Activated CD4-positive, alpha-beta memory T cell treated with anti-CD3 and anti-CD28 coated beads for 36 hours (primary cell): ENCODE measurements at regions not wholly inside any gene's neighbourhood (a gene's known extent, or its start where the extent isn't known, plus 50 kb on each side); places are given as distances from the start of the nearest gene placed in this dataset.
"Not testable (repeated sequence)": the region's sequence is repeated elsewhere in the genome, so short reads cannot be mapped to it uniquely, and the experiment has no call there.

Experiments
- CTCF ChIA-PET: fragments of 350-600 bp; sonication (Branson Sonifier 250); formaldehyde crosslinking; loops from one replicate; lab custom pipeline; 2021; ENCODE audit warnings: antibody characterized with exemption, inconsistent platforms; lab: Charles Lee
- POLR2A ChIA-PET: fragments of 350-600 bp; sonication (Branson Sonifier 250); formaldehyde crosslinking; loops from one replicate; lab custom pipeline; 2021; ENCODE audit warnings: antibody characterized with exemption; lab: Charles Lee
- DNase-seq: peaks from one replicate; pipeline ENCODE4 v3.0.0-alpha.2; 2020
- H3K27ac Mint-ChIP-seq: one replicate; pipeline ENCODE4 v1.8.0; 2021; ENCODE audit warnings: mixed read lengths
- H3K27me3 Mint-ChIP-seq: one replicate; pipeline ENCODE4 v1.8.0; 2021; ENCODE audit warnings: mixed read lengths
- H3K36me3 Mint-ChIP-seq: one replicate; pipeline ENCODE4 v1.8.0; 2021; ENCODE audit warnings: mixed read lengths
- H3K4me1 Mint-ChIP-seq: one replicate; pipeline ENCODE4 v1.8.0; 2021; ENCODE audit warnings: low read depth, mixed read lengths
- H3K4me3 Mint-ChIP-seq: one replicate; pipeline ENCODE4 v1.8.0; 2021; ENCODE audit warnings: mild to moderate bottlenecking, mixed read lengths
- H3K9me3 Mint-ChIP-seq: one replicate; pipeline ENCODE4 v1.8.0; 2021; ENCODE audit warnings: mixed read lengths
- intact Hi-C: fragments of 100-400 bp; cut with micrococcal nuclease; formaldehyde crosslinking; loops from one replicate; pipeline ENCODE4 v1.15.1; 2023

DNA sequence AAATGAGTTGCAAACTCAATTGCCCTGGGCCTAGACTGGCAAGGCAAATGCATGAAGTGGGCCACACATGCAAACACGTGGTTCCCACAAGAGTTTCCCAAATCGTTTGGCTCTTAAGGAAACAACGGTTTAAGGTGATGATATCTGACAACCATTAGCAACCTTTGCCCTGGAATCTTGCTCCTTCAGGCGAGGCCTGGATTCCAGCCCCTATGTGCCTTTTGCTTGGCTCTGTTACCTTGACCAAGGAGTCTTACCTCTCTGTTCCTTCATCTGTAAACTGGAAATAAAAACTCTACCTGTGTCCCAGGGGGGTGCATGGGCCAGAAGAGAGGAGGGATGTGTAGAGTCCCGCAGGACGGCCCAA lies 72.1 kb upstream of the CASZ1 start:
- ChIA-PET POLR2A (no interaction called here), CTCF (interaction anchor here (1.5 to 2.5 kb wide), 3 partner anchors 73 to 438 kb away, joined by 4 to 10 read pairs (median 6); partner anchors contain the start of gene CENPS)
- Mint-ChIP-seq H3K27ac (no peak overlapping the region), H3K4me3 (no peak overlapping the region), H3K4me1 (peaks cover 10% of the 10 kb centered on the region), H3K36me3 (no peaks in the 10 kb centered on the region), H3K27me3 (peaks cover 54% of the 10 kb centered on the region), H3K9me3 (no peaks in the 10 kb centered on the region)
- intact Hi-C loops: loop anchor here (5.0 kb wide), 1 partner anchor 74 kb away; no protein-coding TSS in a partner anchor
- DNase-seq: no peak

DNA sequence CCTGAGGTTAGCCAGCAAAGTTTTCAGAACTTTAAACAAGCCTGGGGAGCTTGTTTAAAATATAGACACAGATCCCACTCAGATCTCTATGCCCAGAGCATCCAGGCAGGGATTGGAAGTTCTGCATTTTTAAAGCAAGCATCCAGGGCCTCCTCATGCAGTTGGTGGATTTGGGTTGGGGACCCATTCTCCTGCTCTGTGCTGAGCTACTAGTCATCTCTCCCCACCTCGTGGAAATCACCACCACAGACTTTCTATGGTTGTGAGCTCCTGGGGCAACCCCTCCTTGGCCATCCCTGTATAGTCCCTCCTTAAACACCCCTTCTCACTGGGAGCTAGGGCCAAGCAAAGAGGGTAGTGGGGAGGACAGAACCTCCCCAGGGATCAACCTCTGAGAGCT lies 73.5 kb upstream of the CASZ1 start:
- CTCF ChIA-PET: interaction anchor here (0.7 to 2.5 kb wide), 6 partner anchors 45 to 440 kb away, joined by 3 to 10 read pairs (median 4); partner anchors contain the start of gene CENPS
- intact Hi-C loops: loop anchor here (5.0 kb wide), 1 partner anchor 72 kb away; no protein-coding TSS in a partner anchor
- H3K4me1 Mint-ChIP-seq: peaks cover 10% of the 10 kb centered on the region
- POLR2A ChIA-PET: no interaction called here
- H3K27me3 Mint-ChIP-seq: peaks cover 40% of the 10 kb centered on the region
- no peaks in the 10 kb centered on the region for H3K9me3 Mint-ChIP-seq
- no peaks in the 10 kb centered on the region for H3K36me3 Mint-ChIP-seq
- DNase-seq: no peak
- H3K4me3 Mint-ChIP-seq: no peak overlapping the region
- no peak overlapping the region for H3K27ac Mint-ChIP-seq

DNA sequence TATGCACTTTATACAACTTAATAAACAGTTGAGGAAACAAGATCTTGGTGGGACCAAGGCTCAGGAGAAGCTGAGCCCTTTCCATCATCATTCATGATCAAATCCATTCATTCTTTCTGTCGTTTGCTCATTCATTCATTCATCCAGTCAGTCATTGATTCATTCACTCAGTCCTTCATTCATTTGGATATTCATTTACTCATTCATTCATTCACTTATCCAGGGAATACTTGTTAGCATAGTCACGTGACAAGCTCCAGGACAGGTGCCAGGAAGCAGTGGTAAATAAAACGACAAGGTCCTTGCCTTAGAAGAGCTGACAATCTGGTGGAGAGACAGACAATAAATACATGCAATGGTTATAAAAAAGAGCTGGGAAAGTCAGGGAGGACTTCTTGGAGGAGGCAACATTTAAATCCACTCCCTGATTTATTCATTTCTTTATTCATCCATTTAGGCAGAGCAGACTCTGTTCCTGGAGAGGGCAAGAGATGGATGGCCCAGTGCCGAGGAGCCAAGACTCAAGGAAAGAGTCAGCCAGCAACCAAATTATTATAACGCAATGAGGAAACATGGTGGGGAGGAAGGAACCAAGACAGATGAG lies 74.1 kb upstream of the CASZ1 start:
- H3K36me3 Mint-ChIP-seq: no peaks in the 10 kb centered on the region
- H3K27me3 Mint-ChIP-seq: peaks cover 37% of the 10 kb centered on the region
- H3K27ac Mint-ChIP-seq: no peak overlapping the region
- DNase-seq: no peak
- ChIA-PET CTCF (interaction anchor here (0.9 to 2.5 kb wide), 5 partner anchors 44 to 440 kb away, joined by 3 to 10 read pairs (median 5); partner anchors contain the start of gene CENPS), POLR2A (no interaction called here)
- H3K4me3 Mint-ChIP-seq: no peak overlapping the region
- H3K9me3 Mint-ChIP-seq: no peaks in the 10 kb centered on the region
- intact Hi-C loops: no loop called here
- H3K4me1 Mint-ChIP-seq: peaks cover 10% of the 10 kb centered on the region

DNA sequence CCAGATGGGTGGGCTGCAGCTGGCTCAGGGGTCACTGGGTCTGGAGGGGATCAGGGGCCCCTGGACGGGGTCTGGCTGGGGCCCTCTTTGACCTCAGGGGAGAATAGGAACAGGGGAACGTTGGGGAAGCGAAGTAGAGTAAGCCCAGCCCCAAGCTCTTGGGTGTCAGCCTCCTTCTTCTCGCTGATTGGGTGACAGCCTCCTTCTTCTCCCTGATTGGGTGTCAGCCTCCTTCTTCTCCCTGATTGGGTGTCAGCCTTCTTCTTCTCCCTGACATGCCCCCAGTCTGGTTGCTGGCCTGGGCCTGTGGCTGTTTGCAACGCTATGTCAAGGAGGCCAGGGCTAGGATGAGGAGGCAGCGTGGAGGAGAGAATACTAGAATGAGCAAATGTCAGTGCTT lies 76.7 kb upstream of the CASZ1 start:
- no peak overlapping the region for H3K4me3 Mint-ChIP-seq
- no peaks in the 10 kb centered on the region for H3K4me1 Mint-ChIP-seq

DNA sequence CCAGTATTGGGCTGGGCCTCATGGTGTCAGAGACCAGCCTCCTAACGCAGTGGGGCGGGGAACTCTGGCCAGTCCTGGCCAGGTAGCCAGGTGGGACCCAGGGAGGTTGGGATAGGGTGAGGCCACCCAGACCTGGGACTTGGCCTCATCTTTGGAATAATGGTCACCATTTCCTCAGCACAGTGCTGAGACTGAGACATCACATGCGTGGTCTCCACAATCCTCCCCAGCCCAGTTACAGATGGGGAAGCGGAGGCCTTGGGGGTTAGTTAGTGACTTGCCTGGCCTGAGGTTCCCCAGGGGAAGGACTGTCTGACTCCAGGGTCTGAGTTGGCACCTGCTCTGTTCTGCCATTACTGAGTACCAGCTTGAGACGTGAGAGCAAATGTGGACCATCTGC lies 77.9 kb upstream of the CASZ1 start:
- CTCF ChIA-PET: no interaction called here
- H3K27ac Mint-ChIP-seq: no peak overlapping the region
- POLR2A ChIA-PET: no interaction called here
- H3K9me3 Mint-ChIP-seq: no peaks in the 10 kb centered on the region
- H3K36me3 Mint-ChIP-seq: no peaks in the 10 kb centered on the region
- H3K4me1 Mint-ChIP-seq: no peaks in the 10 kb centered on the region
- intact Hi-C loops: no loop called here
- no peak for DNase-seq
- H3K4me3 Mint-ChIP-seq: no peak overlapping the region
- H3K27me3 Mint-ChIP-seq: peaks cover 9% of the 10 kb centered on the region

More for the DNA sequence above, 76.7 kb upstream of the CASZ1 start:
- POLR2A ChIA-PET: no interaction called here
- H3K27ac Mint-ChIP-seq: no peak overlapping the region
- CTCF ChIA-PET: no interaction called here
- no peaks in the 10 kb centered on the region for H3K36me3 Mint-ChIP-seq
- DNase-seq: no peak
- no peaks in the 10 kb centered on the region for H3K9me3 Mint-ChIP-seq
- peaks cover 19% of the 10 kb centered on the region for H3K27me3 Mint-ChIP-seq
- intact Hi-C loops: no loop called here

DNA sequence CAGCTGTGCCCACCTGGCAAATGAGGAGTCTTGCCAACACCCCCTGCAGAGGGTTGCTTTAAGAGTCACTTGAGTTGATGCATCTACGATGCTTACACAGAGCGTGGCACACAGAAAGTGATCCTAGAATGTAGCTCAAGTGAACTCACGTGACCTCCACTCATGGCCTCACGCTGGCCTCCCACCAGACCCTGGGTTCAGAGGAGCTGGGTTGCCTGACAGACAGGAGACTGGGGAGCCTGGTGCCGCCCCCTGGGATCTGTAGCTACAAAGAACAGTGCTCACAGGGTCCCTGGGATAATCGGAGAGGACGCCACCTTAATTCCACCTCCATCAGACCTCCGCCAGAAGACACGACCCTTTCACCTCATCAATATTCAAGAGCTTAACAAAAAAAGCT lies 81.4 kb upstream of the CASZ1 start:
- H3K4me1 Mint-ChIP-seq: no peaks in the 10 kb centered on the region
- peaks cover 4% of the 10 kb centered on the region for H3K27me3 Mint-ChIP-seq
- CTCF ChIA-PET: no interaction called here
- no peak for DNase-seq
- H3K9me3 Mint-ChIP-seq: no peaks in the 10 kb centered on the region
- POLR2A ChIA-PET: no interaction called here
- no peaks in the 10 kb centered on the region for H3K36me3 Mint-ChIP-seq
- H3K4me3 Mint-ChIP-seq: no peak overlapping the region
- H3K27ac Mint-ChIP-seq: no peak overlapping the region
- intact Hi-C loops: no loop called here

DNA sequence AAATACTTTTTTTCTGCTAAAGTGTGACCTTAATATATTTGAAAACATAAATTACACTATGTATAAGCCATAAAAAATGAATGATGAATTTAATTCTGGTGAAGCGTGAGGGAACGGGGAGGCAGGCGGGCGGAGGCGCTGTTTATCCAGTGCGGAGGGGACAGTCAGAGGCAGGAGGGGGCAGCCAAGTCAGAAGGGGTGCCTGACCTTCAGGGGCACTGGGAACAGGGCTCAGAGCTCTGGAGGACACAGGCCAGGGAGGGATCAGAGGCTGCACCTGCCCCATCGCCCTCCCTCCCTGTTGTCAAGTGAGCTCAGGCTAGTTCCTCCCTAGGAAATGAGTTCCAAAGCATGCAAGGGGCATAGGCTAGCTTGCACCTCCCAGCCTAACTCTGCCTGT lies 82.0 kb upstream of the CASZ1 start:
- H3K27ac Mint-ChIP-seq: no peak overlapping the region
- CTCF ChIA-PET: interaction anchor here (0.7 to 1.1 kb wide), 2 partner anchors 11 to 1410 kb away, joined by 3 read pairs; no protein-coding TSS in a partner anchor
- H3K4me3 Mint-ChIP-seq: no peak overlapping the region
- peaks cover 4% of the 10 kb centered on the region for H3K27me3 Mint-ChIP-seq
- H3K36me3 Mint-ChIP-seq: no peaks in the 10 kb centered on the region
- H3K4me1 Mint-ChIP-seq: no peaks in the 10 kb centered on the region
- H3K9me3 Mint-ChIP-seq: no peaks in the 10 kb centered on the region
- POLR2A ChIA-PET: no interaction called here
- no peak for DNase-seq
- intact Hi-C loops: no loop called here

DNA sequence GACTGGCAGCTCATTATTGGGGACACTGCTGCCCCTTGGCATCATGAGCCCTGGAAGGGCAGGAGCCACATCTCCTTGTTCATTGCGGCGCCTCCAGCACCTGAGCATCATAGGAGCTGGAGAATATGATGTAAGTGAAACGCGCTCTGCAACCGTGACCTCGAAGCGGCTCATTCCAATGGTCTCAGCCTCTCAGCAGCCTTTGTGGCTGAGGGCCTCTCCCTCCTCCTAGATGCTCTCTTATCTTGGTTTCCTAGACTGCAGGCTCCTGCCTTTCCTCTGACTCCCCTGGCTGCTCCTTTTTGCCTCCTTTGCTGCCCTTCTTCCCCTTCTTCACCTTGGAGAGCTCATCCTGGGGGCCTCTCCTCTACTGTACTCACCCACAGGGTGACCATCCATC lies 83.6 kb upstream of the CASZ1 start:
- CTCF ChIA-PET: no interaction called here

DNA sequence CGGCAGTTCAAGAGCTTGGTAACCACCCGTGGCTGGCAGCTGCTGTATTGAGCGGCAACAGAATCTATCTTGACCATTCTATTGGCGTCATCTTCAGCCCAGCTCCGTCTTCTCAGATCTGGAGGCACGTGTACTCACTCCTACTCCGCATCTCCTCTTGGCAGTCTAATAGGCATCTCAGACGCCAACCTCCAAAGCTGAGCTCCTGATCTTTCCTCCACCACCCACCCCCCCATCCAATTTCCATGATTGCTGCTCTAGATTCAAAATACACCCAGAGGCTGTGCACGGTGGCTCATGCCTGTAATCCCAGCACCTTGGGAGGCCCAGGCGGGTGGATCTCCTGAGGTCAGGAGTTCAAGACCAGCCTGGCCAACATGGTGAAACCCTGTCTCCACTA lies 84.6 kb upstream of the CASZ1 start:
- DNase-seq: no peak
- intact Hi-C loops: no loop called here
- Mint-ChIP-seq H3K4me3 (no peak overlapping the region), H3K27me3 (peaks cover 8% of the 10 kb centered on the region), H3K9me3 (no peaks in the 10 kb centered on the region), H3K36me3 (no peaks in the 10 kb centered on the region), H3K4me1 (no peaks in the 10 kb centered on the region), H3K27ac (no peak overlapping the region)
- ChIA-PET CTCF (no interaction called here), POLR2A (no interaction called here)

More for the DNA sequence above, 83.6 kb upstream of the CASZ1 start:
- POLR2A ChIA-PET: no interaction called here
- Mint-ChIP-seq H3K36me3 (no peaks in the 10 kb centered on the region), H3K9me3 (no peaks in the 10 kb centered on the region), H3K27ac (no peak overlapping the region), H3K4me3 (no peak overlapping the region), H3K27me3 (peaks cover 5% of the 10 kb centered on the region), H3K4me1 (no peaks in the 10 kb centered on the region)
- intact Hi-C loops: no loop called here
- DNase-seq: no peak

DNA sequence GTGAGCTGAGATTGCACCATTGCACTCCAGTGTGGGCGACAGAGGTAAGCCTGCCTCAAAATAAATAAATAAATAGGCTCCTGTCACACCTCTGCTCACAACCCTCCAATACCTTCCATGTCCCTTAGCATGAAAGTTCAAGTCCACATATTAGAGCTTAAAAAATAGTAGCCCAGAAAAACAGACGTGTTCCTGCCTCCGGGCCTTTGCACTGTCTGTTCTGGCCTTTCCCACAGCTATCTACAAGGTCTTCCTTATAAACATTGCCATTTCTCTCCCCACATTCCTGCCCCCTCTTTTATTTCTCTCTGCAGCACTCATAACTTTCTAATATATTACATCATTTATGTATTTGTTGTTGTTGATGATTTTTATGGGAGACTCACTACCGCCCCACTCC lies 85.6 kb upstream of the CASZ1 start:
- Mint-ChIP-seq H3K27me3 (peaks cover 13% of the 10 kb centered on the region), H3K4me3 (no peak overlapping the region), H3K9me3 (no peaks in the 10 kb centered on the region), H3K27ac (no peak overlapping the region), H3K4me1 (no peaks in the 10 kb centered on the region), H3K36me3 (no peaks in the 10 kb centered on the region)
- intact Hi-C loops: no loop called here
- POLR2A ChIA-PET: no interaction called here
- CTCF ChIA-PET: no interaction called here
- no peak for DNase-seq

DNA sequence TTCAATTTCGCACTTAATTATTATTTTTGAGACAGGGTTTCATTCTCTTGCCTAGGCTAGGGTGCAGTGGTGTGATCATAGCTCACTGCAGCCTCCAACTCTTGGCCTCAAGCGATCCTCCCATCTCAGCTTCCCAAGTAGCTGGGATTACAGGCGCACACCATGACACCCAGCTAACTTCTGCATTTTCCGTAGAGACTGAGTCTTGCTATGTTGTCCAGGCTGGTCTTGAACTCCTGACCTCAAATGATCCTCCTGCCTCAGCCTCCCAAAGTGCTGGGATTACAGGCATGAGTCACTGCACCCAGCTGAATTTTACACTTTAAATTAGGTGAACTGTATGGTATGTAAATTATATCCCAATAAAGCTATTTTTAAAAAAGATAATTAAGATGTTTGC lies 90.6 kb upstream of the CASZ1 start:
- intact Hi-C loops, H3K27ac Mint-ChIP-seq, H3K36me3 Mint-ChIP-seq, H3K4me1 Mint-ChIP-seq, H3K9me3 Mint-ChIP-seq, H3K4me3 Mint-ChIP-seq, CTCF ChIA-PET, POLR2A ChIA-PET, DNase-seq: not testable (repeated sequence)
- H3K27me3 Mint-ChIP-seq: peaks cover 40% of the 10 kb centered on the region

DNA sequence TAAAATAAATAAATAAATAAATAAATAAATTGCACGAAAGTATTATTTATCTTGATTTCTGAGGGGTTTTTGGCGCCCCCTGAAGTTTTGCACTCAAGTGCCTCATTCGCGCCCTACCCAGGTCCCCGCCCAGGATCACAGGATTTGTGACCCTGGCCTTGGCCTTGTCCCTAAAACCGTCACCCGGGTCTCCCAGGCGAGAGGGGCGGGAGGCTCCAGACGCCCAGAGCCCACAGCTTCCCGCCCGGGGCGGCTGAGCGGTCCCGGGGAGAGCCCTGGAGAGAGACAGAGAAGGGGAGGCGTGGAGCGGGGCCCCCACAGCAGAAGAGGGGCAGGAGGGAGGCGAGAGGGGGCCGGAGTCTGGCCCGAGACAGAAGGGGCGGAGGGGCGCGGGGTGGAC lies 91.8 kb upstream of the CASZ1 start:
- Mint-ChIP-seq H3K9me3 (no peaks in the 10 kb centered on the region), H3K27ac (no peak overlapping the region), H3K36me3 (no peaks in the 10 kb centered on the region), H3K27me3 (peaks cover 42% of the 10 kb centered on the region), H3K4me3 (no peak overlapping the region), H3K4me1 (peaks cover 2% of the 10 kb centered on the region)
- ChIA-PET CTCF (no interaction called here), POLR2A (no interaction called here)
- intact Hi-C loops: no loop called here
- no peak for DNase-seq
